Activated CD8-positive, alpha-beta memory T cell treated with anti-CD3 and anti-CD28 coated beads, Interleukin-2, amount 10 ng/mL, durations not matched to agents 7 days and 5 days (primary cell): ENCODE measurements at regions not wholly inside any gene's neighbourhood (a gene's known extent, or its start where the extent isn't known, plus 50 kb on each side); places are given as distances from the start of the nearest gene placed in this dataset.
"Not testable (repeated sequence)": the region's sequence is repeated elsewhere in the genome, so short reads cannot be mapped to it uniquely, and the experiment has no call there.

ENCODE experiments used
- ATAC-seq: fragments of 150-1000 bp; cut with Tn5 transposase; one replicate; pipeline ENCODE4 v1.10.0; 2021; ENCODE audit warnings: moderate library complexity
- CTCF ChIA-PET: fragments of 350-600 bp; sonication (Branson Sonifier 250); formaldehyde crosslinking; loops from one replicate; lab custom pipeline; 2021; ENCODE audit warnings: antibody characterized with exemption; lab: Charles Lee
- DNase-seq: peaks from one replicate; pipeline ENCODE4 v3.0.0-alpha.2; 2020
- H3K27ac Mint-ChIP-seq: one replicate; pipeline ENCODE4 v1.8.0; 2021; ENCODE audit warnings: mild to moderate bottlenecking, mixed read lengths
- H3K27me3 Mint-ChIP-seq: one replicate; pipeline ENCODE4 v1.8.0; 2021; ENCODE audit warnings: mixed read lengths
- H3K36me3 Mint-ChIP-seq: one replicate; pipeline ENCODE4 v1.8.0; 2021; ENCODE audit warnings: mild to moderate bottlenecking, mixed read lengths
- H3K4me1 Mint-ChIP-seq: one replicate; pipeline ENCODE4 v1.8.0; 2021; ENCODE audit warnings: mixed read lengths
- H3K4me3 Mint-ChIP-seq: one replicate; pipeline ENCODE4 v1.8.0; 2021; ENCODE audit warnings: mild to moderate bottlenecking, moderate library complexity, mixed read lengths
- H3K9me3 Mint-ChIP-seq: one replicate; pipeline ENCODE4 v1.8.0; 2022; ENCODE audit warnings: low read depth, mixed read lengths

DNA sequence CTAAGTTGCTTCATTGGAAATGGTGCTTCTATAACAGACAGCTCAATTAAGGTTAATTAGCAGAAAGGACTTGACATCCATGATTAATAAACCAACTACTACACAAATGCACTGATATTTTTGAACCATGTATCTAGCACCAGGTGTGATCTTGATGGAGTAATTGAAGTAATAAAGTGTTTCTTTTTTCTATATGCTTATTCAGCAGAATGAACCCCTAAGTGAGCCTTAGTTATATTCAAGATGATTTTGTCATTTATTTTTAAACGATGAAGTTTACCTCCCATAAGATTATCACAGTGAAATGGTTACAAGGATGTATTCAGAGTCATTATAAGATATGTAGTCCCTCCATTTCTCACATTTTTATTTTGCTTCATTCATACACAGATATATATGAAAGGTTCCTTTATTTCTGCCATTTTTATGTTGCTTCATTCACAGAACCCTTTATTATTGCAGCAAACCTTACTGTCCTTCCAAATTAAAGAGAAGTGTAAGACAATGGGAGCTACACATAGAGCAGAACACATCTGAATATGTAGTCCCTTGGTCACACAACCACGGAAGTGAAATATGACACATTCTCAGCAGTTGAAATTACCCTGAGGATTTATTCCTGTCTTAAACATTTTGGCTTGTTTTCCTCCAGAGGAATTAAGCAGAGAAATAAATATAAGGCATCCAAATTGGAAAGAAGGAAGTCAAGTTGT, 295.0 kb downstream of the RAP2B start:
- no peak overlapping the region for H3K4me3 Mint-ChIP-seq
- DNase-seq (no peak), ATAC-seq (no peak)
- H3K27ac Mint-ChIP-seq, result no peak overlapping the region
- H3K27me3 Mint-ChIP-seq, result no peaks in the 10 kb centered on the region
- CTCF ChIA-PET, result no interaction called here
- no peaks in the 10 kb centered on the region for H3K9me3 Mint-ChIP-seq
- no peaks in the 10 kb centered on the region for H3K4me1 Mint-ChIP-seq
- no peaks in the 10 kb centered on the region for H3K36me3 Mint-ChIP-seq

DNA sequence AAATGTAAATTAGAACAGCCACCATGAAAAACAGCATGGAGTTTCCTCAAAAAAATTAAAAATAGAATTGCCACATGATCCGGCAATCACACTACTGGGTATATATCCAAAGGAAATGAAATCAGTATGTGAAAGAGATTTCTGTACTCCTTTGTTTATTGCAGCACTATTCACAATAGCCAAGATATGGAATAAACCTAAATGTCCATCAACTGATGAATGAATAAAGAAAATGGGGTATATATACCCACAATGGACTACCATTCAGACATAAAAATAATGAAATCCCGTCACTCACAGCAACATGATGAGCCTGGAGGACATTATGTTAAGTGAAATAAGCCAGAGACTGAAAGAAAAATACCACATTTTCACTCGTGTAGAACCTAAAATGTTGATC, 296.9 kb downstream of the RAP2B start:
- H3K27me3 Mint-ChIP-seq, result no peaks in the 10 kb centered on the region
- H3K27ac Mint-ChIP-seq, result no peak overlapping the region
- H3K36me3 Mint-ChIP-seq, result no peaks in the 10 kb centered on the region
- peaks cover 10% of the 10 kb centered on the region for H3K4me1 Mint-ChIP-seq
- ATAC-seq, result no peak
- no peak overlapping the region for H3K4me3 Mint-ChIP-seq
- H3K9me3 Mint-ChIP-seq, result no peaks in the 10 kb centered on the region
- CTCF ChIA-PET, result no interaction called here
- no peak for DNase-seq

DNA sequence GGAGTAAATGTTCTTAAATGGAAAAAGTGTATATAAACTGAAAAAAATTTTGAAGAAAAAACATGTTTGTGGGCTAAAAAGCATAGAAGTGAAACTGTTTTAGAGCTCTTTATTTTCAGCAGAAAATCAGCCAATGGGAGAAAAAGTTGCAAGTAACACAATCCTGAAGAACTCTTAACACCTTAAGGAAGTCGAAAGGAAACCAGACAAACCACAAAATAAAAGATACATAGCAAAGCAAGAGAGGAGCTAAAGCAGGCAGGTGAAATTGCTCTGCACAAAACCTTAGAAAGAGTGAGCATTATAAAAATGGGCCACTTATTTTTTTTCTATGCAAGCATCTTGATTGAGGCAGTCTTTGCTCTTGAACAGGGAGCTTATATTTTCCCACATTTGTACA, 300.5 kb downstream of the RAP2B start:
- H3K27ac Mint-ChIP-seq, result no peak overlapping the region
- CTCF ChIA-PET, result no interaction called here

DNA sequence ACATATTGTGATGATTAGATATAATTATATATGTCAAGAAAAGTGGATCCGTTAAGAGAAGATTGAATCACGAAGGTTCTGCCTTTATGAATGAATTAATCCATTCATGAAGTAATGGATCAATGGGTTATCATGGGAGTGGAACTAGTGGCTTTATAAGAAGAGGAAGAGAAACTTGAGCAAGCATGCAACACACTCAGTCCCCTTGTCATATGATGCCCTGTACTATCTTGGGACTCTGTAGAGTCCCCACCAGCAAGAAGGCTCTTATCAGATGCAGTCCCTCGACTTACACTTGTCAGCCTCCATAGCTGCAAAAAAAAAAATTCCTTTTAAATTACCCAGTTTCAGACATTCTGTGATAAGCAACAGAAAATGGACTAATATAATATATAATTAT, 301.9 kb downstream of the RAP2B start:
- ATAC-seq (no peak), DNase-seq (no peak)
- Mint-ChIP-seq H3K9me3 (no peaks in the 10 kb centered on the region), H3K27me3 (no peaks in the 10 kb centered on the region), H3K4me1 (peaks cover 10% of the 10 kb centered on the region), H3K36me3 (no peaks in the 10 kb centered on the region), H3K4me3 (no peak overlapping the region), H3K27ac (no peak overlapping the region)
- CTCF ChIA-PET, result no interaction called here

More for the DNA sequence above, 300.5 kb downstream of the RAP2B start:
- DNase-seq (no peak), ATAC-seq (no peak)
- Mint-ChIP-seq H3K27me3 (no peaks in the 10 kb centered on the region), H3K4me3 (no peak overlapping the region), H3K9me3 (no peaks in the 10 kb centered on the region), H3K36me3 (no peaks in the 10 kb centered on the region), H3K4me1 (peaks cover 10% of the 10 kb centered on the region)

DNA sequence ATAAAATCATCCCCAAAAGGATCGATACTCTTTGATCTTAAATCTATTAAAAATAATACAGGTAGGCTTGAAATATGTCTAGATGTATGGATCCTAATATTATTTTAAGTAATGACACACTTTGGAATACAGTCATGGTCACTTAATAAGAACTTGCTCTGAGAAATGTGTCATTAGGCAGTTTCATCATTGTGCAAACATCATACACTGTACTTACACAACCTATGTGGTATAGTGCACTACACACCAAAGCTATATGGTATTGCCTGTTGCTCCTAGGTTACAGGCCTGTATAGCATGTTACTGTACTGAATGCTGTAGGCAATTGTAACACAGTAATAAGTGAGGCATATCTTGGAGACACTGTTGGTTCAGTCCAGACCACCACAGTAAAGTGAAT, 307.1 kb downstream of the RAP2B start:
- CTCF ChIA-PET, result no interaction called here
- Mint-ChIP-seq H3K4me1 (no peaks in the 10 kb centered on the region), H3K4me3 (no peak overlapping the region), H3K27me3 (no peaks in the 10 kb centered on the region), H3K36me3 (no peaks in the 10 kb centered on the region), H3K9me3 (no peaks in the 10 kb centered on the region), H3K27ac (no peak overlapping the region)
- DNase-seq (no peak), ATAC-seq (no peak)

DNA sequence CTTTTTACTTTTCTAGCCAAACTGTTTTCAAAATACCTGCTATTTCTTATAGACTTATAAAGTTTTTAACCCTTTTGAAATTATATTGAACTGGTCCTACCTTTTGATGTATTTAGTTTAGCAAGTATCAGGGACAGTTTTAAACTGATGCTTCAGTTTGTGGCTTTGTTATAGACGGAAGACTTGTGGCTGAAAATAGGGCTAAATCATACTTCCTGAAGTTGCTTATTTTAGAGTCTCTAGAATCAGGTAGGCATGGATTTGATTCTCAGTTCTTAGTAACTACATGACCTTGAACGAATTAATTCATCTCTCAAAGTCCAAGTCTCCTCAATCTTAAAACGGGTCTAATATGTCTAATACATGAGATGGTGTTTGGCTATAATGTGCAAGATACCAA, 322.8 kb downstream of the RAP2B start:
- no peaks in the 10 kb centered on the region for H3K27me3 Mint-ChIP-seq
- no peaks in the 10 kb centered on the region for H3K9me3 Mint-ChIP-seq
- DNase-seq, result no peak
- H3K27ac Mint-ChIP-seq, result peak overlapping the region; percentile 62
- peaks cover 7% of the 10 kb centered on the region for H3K36me3 Mint-ChIP-seq
- CTCF ChIA-PET, result no interaction called here
- peak; percentile 67 for ATAC-seq
- H3K4me3 Mint-ChIP-seq, result peak overlapping the region; percentile 12
- H3K4me1 Mint-ChIP-seq, result peaks cover 14% of the 10 kb centered on the region

DNA sequence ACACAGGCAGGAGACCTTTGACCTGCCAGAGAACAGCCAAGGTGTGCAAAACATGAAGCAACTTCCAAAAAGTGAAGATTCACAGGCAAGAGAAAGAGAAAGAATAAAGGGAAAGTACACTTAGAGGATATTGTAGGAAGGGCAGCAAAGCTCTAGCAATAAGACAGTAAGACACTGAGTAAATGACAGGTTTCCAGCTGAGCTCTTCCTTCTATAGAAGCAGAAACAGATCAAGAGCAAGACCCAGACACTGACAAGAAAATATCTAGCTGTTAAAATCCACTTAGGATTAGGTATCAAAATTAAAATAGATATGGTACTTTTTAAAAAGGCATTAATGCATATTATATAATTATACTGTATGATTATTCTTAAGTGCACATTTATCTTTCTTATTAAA, 333.4 kb downstream of the RAP2B start:
- no peaks in the 10 kb centered on the region for H3K27me3 Mint-ChIP-seq
- no peak overlapping the region for H3K4me3 Mint-ChIP-seq
- ATAC-seq (no peak), DNase-seq (no peak)
- no peaks in the 10 kb centered on the region for H3K36me3 Mint-ChIP-seq
- no peaks in the 10 kb centered on the region for H3K4me1 Mint-ChIP-seq
- H3K27ac Mint-ChIP-seq, result no peak overlapping the region
- CTCF ChIA-PET, result no interaction called here
- H3K9me3 Mint-ChIP-seq, result no peaks in the 10 kb centered on the region

DNA sequence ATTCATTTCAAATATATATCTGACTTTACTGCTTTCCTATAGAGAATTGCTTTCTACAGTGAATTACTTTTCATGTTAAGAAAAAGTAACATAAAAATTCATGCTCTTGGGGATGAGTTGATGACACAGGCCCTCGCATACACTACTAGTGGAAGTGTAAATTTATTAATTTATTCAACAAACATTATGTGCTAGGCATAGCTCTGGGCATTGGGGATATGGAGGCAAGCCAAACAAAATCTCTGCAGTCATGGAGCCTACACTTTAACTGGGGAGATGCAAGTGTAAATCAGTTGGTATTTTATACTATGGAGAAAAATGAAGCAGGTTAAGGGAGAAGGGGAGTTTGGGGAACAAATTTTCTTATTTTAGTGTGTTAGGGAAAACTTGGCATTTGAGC, 340.7 kb downstream of the RAP2B start:
- H3K4me1 Mint-ChIP-seq, result no peaks in the 10 kb centered on the region
- no peak for ATAC-seq
- H3K36me3 Mint-ChIP-seq, result no peaks in the 10 kb centered on the region
- no peak overlapping the region for H3K27ac Mint-ChIP-seq
- no peak overlapping the region for H3K4me3 Mint-ChIP-seq
- no peaks in the 10 kb centered on the region for H3K9me3 Mint-ChIP-seq
- DNase-seq, result no peak
- CTCF ChIA-PET, result no interaction called here
- H3K27me3 Mint-ChIP-seq, result no peaks in the 10 kb centered on the region

DNA sequence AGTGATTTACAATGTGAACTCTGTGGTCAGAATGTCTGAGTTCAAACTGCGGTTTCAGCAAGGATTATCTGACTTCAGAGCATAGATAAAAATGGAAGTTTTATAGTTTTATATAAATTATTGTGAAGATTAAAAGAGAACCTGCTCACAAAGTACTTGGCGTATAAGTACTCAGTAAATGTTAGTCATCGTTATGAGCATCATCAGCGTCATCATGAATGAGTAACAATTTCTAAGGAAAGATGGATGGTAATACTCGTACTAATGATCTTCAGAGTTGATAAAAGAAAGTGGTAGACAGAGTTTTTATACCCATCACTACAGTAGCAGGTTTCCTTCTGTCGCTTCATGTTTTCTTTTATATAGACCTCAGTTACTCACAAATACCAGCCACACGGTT, 341.8 kb downstream of the RAP2B start:
- Mint-ChIP-seq H3K27me3 (no peaks in the 10 kb centered on the region), H3K4me1 (no peaks in the 10 kb centered on the region), H3K9me3 (no peaks in the 10 kb centered on the region), H3K27ac (no peak overlapping the region), H3K36me3 (no peaks in the 10 kb centered on the region), H3K4me3 (no peak overlapping the region)
- DNase-seq, result no peak
- CTCF ChIA-PET, result interaction anchor here (1.4 kb wide), 1 partner anchor 52 kb away, joined by 3 read pairs; no protein-coding TSS in a partner anchor
- ATAC-seq, result no peak

DNA sequence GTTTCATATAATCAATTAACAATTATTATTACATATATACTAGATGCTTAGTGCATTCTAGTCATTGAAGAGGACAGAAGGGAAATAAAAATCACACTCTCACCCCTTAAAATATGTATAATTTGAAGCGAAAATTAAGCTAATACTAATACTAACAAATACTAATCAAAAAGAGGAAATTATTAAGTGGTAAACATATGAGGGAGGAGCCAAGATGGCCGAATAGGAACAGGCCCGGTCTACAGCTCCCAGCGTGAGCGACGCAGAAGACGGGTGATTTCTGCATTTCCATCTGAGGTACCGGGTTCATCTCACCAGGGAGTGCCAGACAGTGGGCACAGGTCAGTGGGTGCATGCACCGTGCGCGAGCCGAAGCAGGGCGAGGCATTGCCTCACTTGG, 344.2 kb downstream of the RAP2B start:
- DNase-seq, CTCF ChIA-PET, H3K9me3 Mint-ChIP-seq, H3K36me3 Mint-ChIP-seq, H3K4me3 Mint-ChIP-seq, H3K4me1 Mint-ChIP-seq, H3K27me3 Mint-ChIP-seq, ATAC-seq, H3K27ac Mint-ChIP-seq: not testable (repeated sequence)

DNA sequence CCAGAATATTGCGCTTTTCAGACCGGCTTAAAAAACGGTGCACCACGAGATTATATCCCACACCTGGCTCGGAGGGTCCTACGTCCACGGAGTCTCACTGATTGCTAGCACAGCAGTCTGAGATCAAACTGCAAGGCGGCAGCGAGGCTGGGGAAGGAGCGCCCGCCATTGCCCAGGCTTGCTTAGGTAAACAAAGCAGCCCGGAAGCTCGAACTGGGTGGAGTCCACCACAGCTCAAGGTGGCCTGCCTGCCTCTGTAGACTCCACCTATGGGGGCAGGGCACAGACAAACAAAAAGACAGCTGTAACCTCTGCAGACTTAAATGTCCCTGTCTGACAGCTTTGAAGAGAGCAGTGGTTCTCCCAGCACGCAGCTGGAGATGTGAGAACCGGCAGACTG, 344.7 kb downstream of the RAP2B start:
- H3K9me3 Mint-ChIP-seq, H3K27me3 Mint-ChIP-seq, H3K4me3 Mint-ChIP-seq, CTCF ChIA-PET, H3K27ac Mint-ChIP-seq, H3K4me1 Mint-ChIP-seq, H3K36me3 Mint-ChIP-seq, DNase-seq, ATAC-seq: not testable (repeated sequence)

DNA sequence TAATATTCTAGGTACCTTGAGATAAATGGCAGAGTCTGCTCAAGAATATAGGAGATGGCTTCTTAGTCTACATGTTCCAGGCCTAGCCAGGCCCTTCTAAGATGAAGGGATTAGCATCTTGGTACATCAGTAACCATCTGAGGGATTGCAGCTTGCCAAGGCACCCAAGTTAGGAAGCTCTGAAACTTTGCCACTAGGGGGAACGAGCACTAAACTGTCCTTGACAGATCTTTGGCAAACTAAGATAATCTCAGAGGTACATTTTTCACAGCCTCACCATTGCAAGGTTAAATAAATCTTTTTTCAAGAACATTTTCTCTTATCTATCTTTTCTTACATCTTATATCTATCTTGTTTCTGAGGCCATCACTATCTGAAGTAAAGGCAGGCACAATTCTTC, 351.2 kb downstream of the RAP2B start:
- no peaks in the 10 kb centered on the region for H3K4me1 Mint-ChIP-seq
- peaks cover 2% of the 10 kb centered on the region for H3K36me3 Mint-ChIP-seq
- no peak for ATAC-seq
- DNase-seq, result no peak
- no peaks in the 10 kb centered on the region for H3K27me3 Mint-ChIP-seq
- no peak overlapping the region for H3K4me3 Mint-ChIP-seq
- no peak overlapping the region for H3K27ac Mint-ChIP-seq
- CTCF ChIA-PET, result no interaction called here
- no peaks in the 10 kb centered on the region for H3K9me3 Mint-ChIP-seq

DNA sequence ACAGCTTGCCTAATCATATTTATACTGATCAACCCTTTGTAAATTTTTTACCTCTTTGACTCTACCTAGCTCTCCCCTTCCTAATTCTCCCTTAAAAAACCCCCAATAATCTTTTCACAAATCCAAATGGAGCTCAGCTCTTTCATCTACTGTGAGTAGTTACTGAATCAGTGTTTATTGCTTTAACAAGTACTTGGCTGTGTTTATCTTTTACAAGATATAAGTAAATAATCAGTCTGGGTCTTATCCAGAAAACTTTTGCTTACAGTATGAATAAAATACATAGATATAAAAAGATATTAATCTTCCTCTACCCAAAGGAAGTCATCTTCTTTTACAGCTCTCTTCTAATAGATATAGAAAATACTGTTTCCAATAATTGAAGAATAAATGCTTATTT, 366.4 kb downstream of the RAP2B start:
- H3K9me3 Mint-ChIP-seq, result no peaks in the 10 kb centered on the region
- peaks cover 3% of the 10 kb centered on the region for H3K27me3 Mint-ChIP-seq
- DNase-seq (no peak), ATAC-seq (no peak)
- no peaks in the 10 kb centered on the region for H3K36me3 Mint-ChIP-seq
- CTCF ChIA-PET, result no interaction called here
- H3K4me1 Mint-ChIP-seq, result no peaks in the 10 kb centered on the region
- no peak overlapping the region for H3K27ac Mint-ChIP-seq
- H3K4me3 Mint-ChIP-seq, result no peak overlapping the region

DNA sequence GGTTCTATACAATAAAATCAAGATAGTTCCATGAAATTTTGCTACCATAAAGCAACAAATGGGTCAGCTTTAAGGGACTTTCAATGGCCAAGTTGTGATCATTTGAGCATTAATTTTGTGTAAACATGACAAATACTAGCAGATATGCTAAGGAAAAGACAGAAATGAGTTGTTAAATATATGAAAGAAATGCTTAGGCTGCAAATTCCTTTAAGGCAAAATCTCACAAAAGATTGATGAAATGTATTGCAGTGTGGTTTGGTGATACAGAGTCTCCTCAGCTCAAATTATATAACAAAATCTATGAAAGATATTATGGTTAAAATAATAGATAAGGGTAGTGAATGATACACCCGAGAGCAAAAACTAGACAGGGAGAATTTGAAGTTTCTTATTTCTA, 377.2 kb downstream of the RAP2B start:
- H3K9me3 Mint-ChIP-seq, result no peaks in the 10 kb centered on the region
- CTCF ChIA-PET, result interaction anchor here (0.7 to 1.5 kb wide), 2 partner anchors 100 to 249 kb away, joined by 3 read pairs; no protein-coding TSS in a partner anchor
- H3K27ac Mint-ChIP-seq, result no peak overlapping the region
- ATAC-seq (no peak), DNase-seq (no peak)
- no peak overlapping the region for H3K4me3 Mint-ChIP-seq
- no peaks in the 10 kb centered on the region for H3K36me3 Mint-ChIP-seq
- H3K4me1 Mint-ChIP-seq, result no peaks in the 10 kb centered on the region
- no peaks in the 10 kb centered on the region for H3K27me3 Mint-ChIP-seq

DNA sequence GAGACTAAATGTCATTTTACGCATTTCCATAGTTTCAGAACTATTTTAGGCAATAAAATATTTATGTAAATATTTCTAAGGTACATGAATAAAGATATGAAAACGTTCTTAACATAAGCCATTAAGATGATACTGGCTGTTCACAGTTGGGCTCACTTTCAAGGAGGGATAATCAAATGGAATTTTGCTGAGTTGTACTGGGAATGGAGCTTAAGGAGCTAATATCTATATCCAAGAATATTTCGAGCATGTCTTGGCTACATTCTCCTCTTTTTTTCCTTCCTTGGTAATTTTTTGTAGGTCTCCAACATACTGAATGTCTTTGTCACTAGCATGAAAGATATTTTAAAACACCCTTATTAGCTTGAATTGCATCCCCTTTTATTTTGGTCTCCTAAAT, 383.4 kb downstream of the RAP2B start:
- no peak for ATAC-seq
- Mint-ChIP-seq H3K4me1 (no peaks in the 10 kb centered on the region), H3K9me3 (no peaks in the 10 kb centered on the region), H3K27me3 (no peaks in the 10 kb centered on the region), H3K27ac (no peak overlapping the region), H3K4me3 (no peak overlapping the region), H3K36me3 (no peaks in the 10 kb centered on the region)
- CTCF ChIA-PET, result no interaction called here
- no peak for DNase-seq
